Peyer's patch (tissue), 4 donors: ENCODE measurements at regions not wholly inside any gene's neighbourhood (a gene's known extent, or its start where the extent isn't known, plus 50 kb on each side); places are given as distances from the start of the nearest gene placed in this dataset.

Experiments
- POLR2A ChIP-seq, 2 donors: fragments of 450-650 bp; IDR thresholded peaks; one replicate each; pipeline ENCODE4 v1.5.1; 2017; ENCODE audit warnings: antibody characterized with exemption in 2 of 2, mild to moderate bottlenecking in 2 of 2, moderate library complexity in 2 of 2
- TF ChIP-seq, protein P1 (sequence below), 6 experiments: fragments of 450-650 bp in 4 of 6; fragments of 200-600 bp in 2 of 6; sonication (generic) in 1 of 6; IDR thresholded peaks; one replicate each; pipeline ENCODE4 v1.5.1; 2017 to 2019; ENCODE audit warnings: antibody characterized with exemption in 6 of 6, mild to moderate bottlenecking in 3 of 6, moderate library complexity in 1 of 6

GRCh38 chr14:97283841-97284240 lies 486.7 kb downstream of the VRK1 start:
- TF ChIP-seq, protein P1, sequence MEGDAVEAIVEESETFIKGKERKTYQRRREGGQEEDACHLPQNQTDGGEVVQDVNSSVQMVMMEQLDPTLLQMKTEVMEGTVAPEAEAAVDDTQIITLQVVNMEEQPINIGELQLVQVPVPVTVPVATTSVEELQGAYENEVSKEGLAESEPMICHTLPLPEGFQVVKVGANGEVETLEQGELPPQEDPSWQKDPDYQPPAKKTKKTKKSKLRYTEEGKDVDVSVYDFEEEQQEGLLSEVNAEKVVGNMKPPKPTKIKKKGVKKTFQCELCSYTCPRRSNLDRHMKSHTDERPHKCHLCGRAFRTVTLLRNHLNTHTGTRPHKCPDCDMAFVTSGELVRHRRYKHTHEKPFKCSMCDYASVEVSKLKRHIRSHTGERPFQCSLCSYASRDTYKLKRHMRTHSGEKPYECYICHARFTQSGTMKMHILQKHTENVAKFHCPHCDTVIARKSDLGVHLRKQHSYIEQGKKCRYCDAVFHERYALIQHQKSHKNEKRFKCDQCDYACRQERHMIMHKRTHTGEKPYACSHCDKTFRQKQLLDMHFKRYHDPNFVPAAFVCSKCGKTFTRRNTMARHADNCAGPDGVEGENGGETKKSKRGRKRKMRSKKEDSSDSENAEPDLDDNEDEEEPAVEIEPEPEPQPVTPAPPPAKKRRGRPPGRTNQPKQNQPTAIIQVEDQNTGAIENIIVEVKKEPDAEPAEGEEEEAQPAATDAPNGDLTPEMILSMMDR (IDR thresholded peaks at IDR 0.05) = no peak
- no peak for TF ChIP-seq POLR2A (IDR thresholded peaks at IDR 0.05)
